NCI-H2107 (cell line): ENCODE measurements at regions not wholly inside any gene's neighbourhood (a gene's known extent, or its start where the extent isn't known, plus 50 kb on each side); places are given as distances from the start of the nearest gene placed in this dataset.

ENCODE experiments used
- DNase-seq: peaks from one replicate; lab custom pipeline; 2025; lab: John Stamatoyannopoulos, UW

GRCh38 chr5:165956854-165957253, 2334.6 kb upstream of the WWC1 start:
- no peak for DNase-seq

- no peak for DNase-seq
Observed at GRCh38 chr5:165981671-165982070, 2309.8 kb upstream of the WWC1 start.

GRCh38 chr5:165996201-165996875, 2295.1 kb upstream of the WWC1 start:
- no peak for DNase-seq

DNA sequence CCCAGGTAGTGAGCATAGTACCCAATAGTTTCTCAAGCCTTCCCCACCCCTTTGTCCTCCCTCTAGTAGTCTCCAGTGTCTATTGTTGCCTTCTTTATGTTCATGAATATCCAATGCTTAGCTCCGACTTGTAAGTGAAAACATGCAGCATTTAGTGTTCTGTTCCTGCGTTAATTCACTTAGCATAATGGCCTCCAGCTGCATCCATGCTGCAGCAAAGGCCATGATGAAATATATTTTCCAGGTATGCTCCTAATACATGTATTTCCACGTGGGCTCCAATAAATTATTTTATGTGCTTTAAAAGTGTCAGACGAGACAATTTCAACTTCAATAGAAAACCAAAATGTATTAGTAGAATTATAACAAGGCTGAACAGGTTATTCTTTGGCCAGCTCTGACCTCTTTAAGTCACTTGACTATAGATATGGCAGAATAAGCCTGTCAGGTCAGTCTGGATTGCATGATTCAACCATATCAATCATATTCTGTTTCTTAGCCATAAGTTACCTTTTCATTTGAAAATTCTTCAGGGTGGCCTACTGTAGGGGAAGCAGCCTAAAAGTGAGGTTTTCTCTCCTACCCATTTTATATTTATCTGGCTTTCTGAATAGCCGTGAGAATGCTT, 2291.6 kb upstream of the WWC1 start:
- DNase-seq: no peak

GRCh38 chr5:166004006-166004405, 2287.4 kb upstream of the WWC1 start:
- DNase-seq: no peak

GRCh38 chr5:166013415-166013814, 2278.0 kb upstream of the WWC1 start:
- no peak for DNase-seq

DNA sequence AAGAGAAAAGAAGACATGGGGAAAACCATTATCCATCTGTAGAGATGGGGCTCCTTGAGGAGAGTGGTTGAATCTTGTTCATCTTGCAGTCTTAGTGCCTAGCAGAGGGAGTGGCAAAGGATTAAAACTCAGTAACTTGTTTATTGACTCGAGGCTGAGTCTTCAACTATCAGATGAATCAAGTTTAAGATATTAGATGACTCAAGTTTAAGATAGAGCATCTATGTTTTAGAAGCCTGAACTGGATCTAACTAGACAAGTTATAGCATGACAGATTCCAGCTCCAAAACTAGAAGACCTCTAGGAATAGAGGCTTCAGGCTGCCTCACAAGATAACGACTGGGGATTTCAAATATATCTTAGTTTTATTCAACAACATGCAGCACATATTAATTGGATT, 2277.2 kb upstream of the WWC1 start:
- DNase-seq: no peak

- DNase-seq: no peak
Observed at GRCh38 chr5:166018716-166019115, 2272.7 kb upstream of the WWC1 start.

- no peak for DNase-seq
Observed at GRCh38 chr5:166022065-166022464, 2269.4 kb upstream of the WWC1 start.

GRCh38 chr5:166024970-166025369, 2266.5 kb upstream of the WWC1 start:
- no peak for DNase-seq

- DNase-seq: no peak
Observed at GRCh38 chr5:166027582-166027981, 2263.9 kb upstream of the WWC1 start.

DNA sequence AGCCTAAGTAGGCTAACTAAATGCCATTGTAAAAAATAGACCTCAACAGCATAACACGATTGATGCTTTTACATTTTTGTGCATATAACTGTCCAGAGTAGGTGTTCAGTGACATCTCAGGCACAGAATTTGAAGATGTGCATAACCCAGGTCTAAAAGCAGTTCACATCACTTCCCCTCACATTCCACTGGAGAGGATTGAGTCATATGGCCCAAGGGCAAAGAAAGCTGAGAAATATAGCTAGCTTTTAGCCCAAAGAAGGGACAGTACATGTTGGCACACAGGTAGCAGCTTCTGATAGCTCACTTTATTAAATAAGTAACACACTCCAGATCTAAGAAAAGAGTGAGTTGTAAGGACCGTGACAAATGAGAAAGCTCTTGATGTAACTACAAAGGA, 2259.5 kb upstream of the WWC1 start:
- DNase-seq: no peak

DNA sequence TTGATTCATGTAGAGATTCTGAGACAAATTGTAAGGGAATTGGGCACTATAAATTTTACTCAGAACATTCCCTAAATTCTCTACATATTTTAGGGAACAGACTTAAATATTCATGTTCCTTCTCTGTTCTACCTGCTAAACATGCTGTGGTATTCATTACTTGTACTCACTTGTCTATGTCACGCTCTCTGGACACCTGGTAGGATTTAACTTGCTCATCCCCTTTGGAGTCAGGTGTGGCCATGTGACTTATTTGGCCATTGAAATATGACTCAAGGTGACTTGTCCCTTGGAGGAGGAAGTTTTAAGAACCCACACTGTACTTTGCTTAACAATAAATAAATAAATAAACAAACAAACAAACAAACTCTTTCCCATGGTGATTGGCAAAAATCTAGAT, 2258.8 kb upstream of the WWC1 start:
- no peak for DNase-seq

- no peak for DNase-seq
Observed at GRCh38 chr5:166045961-166046360, 2245.5 kb upstream of the WWC1 start.

DNA sequence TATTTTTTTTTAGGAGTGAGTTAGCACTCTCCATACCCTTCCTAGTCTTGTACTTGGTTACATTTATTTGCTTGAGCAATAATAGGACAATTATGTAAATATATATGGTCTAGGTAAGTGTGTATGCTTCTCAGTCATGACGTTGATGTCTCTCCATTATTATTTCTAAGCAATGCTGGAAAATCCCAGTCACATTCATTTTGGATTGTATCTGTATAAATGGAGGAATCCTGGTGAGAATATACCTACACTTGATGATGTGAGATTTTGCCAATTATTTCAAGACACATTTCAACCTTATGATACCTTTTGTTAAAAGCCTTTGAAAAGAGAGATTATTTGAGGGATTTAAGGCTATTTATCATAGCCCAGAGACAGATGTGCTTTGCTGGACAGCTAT, 2244.5 kb upstream of the WWC1 start:
- DNase-seq: no peak

- DNase-seq: no peak
Observed at GRCh38 chr5:166050531-166050930, 2240.9 kb upstream of the WWC1 start.

- DNase-seq: no peak
Observed at GRCh38 chr5:166058660-166059059, 2232.8 kb upstream of the WWC1 start.

DNA sequence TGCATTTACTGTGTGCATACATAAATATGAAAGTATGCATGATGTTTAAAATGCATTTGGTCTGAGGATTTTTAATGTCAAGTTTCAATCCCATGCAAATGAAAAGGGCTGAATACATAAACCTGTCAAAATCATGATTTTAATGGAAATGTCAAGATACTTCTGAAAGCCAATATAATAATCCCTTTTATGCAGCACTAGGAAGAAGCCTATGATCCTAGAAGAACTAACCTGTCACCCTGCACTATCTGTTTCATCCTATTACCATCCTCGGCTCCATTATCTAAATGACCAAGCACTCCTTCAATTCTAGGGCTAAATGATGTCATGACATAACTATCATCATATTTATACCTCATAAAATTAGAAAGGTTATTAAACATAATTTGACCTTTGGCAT, 2229.4 kb upstream of the WWC1 start:
- no peak for DNase-seq

DNA sequence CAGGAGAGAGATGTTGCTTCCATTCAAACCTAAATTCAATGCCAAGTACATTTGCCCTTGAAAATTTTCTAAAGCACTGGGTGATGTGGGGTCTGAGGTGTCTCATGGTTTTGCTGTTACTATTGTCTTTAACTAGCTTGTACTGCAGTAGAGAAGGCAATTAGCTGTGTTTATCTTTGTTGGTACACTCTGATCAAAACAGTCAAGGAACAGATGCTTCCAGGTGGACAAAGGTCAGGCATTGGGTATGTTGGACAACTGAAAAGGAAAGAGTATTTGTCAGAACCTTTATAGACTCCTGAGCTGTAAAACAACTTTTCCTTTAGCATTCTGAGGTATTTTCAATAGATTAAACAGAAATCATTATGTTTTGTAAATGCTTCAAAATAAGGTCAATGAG, 2228.7 kb upstream of the WWC1 start:
- DNase-seq: no peak

- no peak for DNase-seq
Observed at GRCh38 chr5:166063261-166063660, 2228.2 kb upstream of the WWC1 start.

GRCh38 chr5:166068547-166069335, 2222.7 kb upstream of the WWC1 start:
- no peak for DNase-seq

DNA sequence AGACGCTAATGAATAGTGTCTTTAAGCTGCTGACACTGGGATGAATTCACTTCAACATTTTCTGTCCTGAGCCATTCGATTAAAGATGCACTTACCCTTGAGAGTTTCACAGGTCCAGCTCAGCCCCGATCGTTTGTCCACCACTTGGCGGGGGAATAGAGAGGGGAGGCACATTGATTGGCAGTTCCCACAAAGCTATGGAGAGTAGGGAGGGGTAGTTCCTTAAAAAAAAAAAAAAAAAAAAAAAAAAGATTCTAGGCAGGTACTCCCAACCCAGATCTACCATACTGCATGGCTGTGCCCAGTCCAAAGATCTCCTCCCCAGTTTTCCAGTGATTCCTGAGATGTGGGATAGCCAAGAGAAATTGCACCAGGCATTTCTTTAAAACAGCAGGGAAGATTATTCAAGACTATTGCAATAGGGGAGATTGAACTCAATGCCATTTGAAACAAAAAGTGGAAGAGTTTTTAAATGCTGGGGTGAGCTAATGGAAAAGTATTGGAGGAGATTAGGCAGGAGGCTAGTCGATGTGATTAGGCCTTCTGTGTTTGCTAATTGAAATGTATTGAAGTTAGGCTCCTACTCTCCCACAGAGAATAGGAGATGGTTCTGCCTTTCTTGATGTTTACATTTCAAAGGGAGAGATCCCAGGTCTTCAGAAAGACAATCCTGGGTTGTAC, 2217.4 kb upstream of the WWC1 start:
- DNase-seq: no peak
